ENCODE measurements at regions not wholly inside any gene's neighbourhood (a gene's known extent, or its start where the extent isn't known, plus 50 kb on each side); places are given as distances from the start of the nearest gene placed in this dataset.

GRCh38 chr4:117823388-117823787 is 210.9 kb upstream of the NDST3 start:
- WGBS, 2 donors (ENCODE audit: low coverage in 1 of 2) = 44 to 62% methylated on average over 3 of the region's 3 CpGs

GRCh38 chr4:117825600-117825999 is 208.7 kb upstream of the NDST3 start:
- H3K27me3 ChIP-seq = no peaks in the 10 kb centered on the region
- TF ChIP-seq POLR2AphosphoS5 (IDR thresholded peaks at IDR 0.05) (no peak), EP300 (IDR thresholded peaks at IDR 0.05; ENCODE audit: low read depth) (no peak), POLR2A (IDR thresholded peaks at IDR 0.05) (no peak), CTCF (IDR thresholded peaks at IDR 0.05) (no peak)
- H3K9me3 ChIP-seq = no peaks in the 10 kb centered on the region
- no peak overlapping the region for H3K27ac ChIP-seq
- H3K4me1 ChIP-seq = no peaks in the 10 kb centered on the region
- WGBS, 2 donors (ENCODE audit: low coverage in 1 of 2) = 55 to 56% methylated on average over 1 of the region's 1 CpG
- in situ Hi-C loops (cut with MboI; ENCODE audit: low pct_ligation_motif_present in 1 of 4, low pct_unique_long_range_greater_than_20kb in 1 of 4, low sequenced_read_pairs in 3 of 4) = no loop called here
- no peak for DNase-seq
- intact Hi-C loops (cut with DNase I; ENCODE audit: low total_unique reads) = no loop called here
- H3K36me3 ChIP-seq = no peaks in the 10 kb centered on the region
- H3K4me3 ChIP-seq = no peak overlapping the region

More at GRCh38 chr4:117823388-117823787, 210.9 kb upstream of the NDST3 start:
- intact Hi-C loops (cut with DNase I; ENCODE audit: low total_unique reads) (no loop called here), in situ Hi-C loops (cut with MboI; ENCODE audit: low pct_ligation_motif_present in 1 of 4, low pct_unique_long_range_greater_than_20kb in 1 of 4, low sequenced_read_pairs in 3 of 4) (no loop called here)
- Histone ChIP-seq H3K9me3 (no peaks in the 10 kb centered on the region), H3K4me1 (no peaks in the 10 kb centered on the region), H3K36me3 (no peaks in the 10 kb centered on the region), H3K4me3 (no peak overlapping the region), H3K27me3 (no peaks in the 10 kb centered on the region), H3K27ac (no peak overlapping the region)
- no peak for DNase-seq
- no peak for TF ChIP-seq EP300 (IDR thresholded peaks at IDR 0.05; ENCODE audit: low read depth)
- no peak for TF ChIP-seq POLR2AphosphoS5 (IDR thresholded peaks at IDR 0.05)
- no peak for TF ChIP-seq CTCF (IDR thresholded peaks at IDR 0.05)
- no peak for TF ChIP-seq POLR2A (IDR thresholded peaks at IDR 0.05)

- in situ Hi-C loops (cut with MboI; ENCODE audit: low pct_ligation_motif_present in 1 of 4, low pct_unique_long_range_greater_than_20kb in 1 of 4, low sequenced_read_pairs in 3 of 4) (no loop called here), intact Hi-C loops (cut with DNase I; ENCODE audit: low total_unique reads) (no loop called here)
- TF ChIP-seq POLR2AphosphoS5 (IDR thresholded peaks at IDR 0.05) (no peak), EP300 (IDR thresholded peaks at IDR 0.05; ENCODE audit: low read depth) (no peak), CTCF (IDR thresholded peaks at IDR 0.05) (no peak), POLR2A (IDR thresholded peaks at IDR 0.05) (no peak)
- Histone ChIP-seq H3K27me3 (no peaks in the 10 kb centered on the region), H3K27ac (no peak overlapping the region), H3K36me3 (no peaks in the 10 kb centered on the region), H3K4me3 (no peak overlapping the region), H3K4me1 (no peaks in the 10 kb centered on the region), H3K9me3 (no peaks in the 10 kb centered on the region)
- WGBS, 2 donors (ENCODE audit: low coverage in 1 of 2) = 0 to 85% methylated on average over 1 to 10 of the region's 10 CpGs
- DNase-seq = no peak
Measured at GRCh38 chr4:117831060-117831683, 203.1 kb upstream of the NDST3 start.

- TF ChIP-seq CTCF (IDR thresholded peaks at IDR 0.05) = no peak
- no peak for TF ChIP-seq EP300 (IDR thresholded peaks at IDR 0.05; ENCODE audit: low read depth)
- no peak for TF ChIP-seq POLR2A (IDR thresholded peaks at IDR 0.05)
- TF ChIP-seq POLR2AphosphoS5 (IDR thresholded peaks at IDR 0.05) = no peak
- no peak overlapping the region for H3K27ac ChIP-seq
- in situ Hi-C loops (cut with MboI; ENCODE audit: low pct_ligation_motif_present in 1 of 4, low pct_unique_long_range_greater_than_20kb in 1 of 4, low sequenced_read_pairs in 3 of 4) = no loop called here
- intact Hi-C loops (cut with DNase I; ENCODE audit: low total_unique reads) = no loop called here
- no peak for DNase-seq
- no peak overlapping the region for H3K4me3 ChIP-seq
- H3K27me3 ChIP-seq = no peaks in the 10 kb centered on the region
- no peaks in the 10 kb centered on the region for H3K4me1 ChIP-seq
- H3K9me3 ChIP-seq = no peaks in the 10 kb centered on the region
- WGBS, 2 donors (ENCODE audit: low coverage in 1 of 2) = 95% methylated on average over 10 of the region's 10 CpGs; no CpG with 5 or more reads in 1 of the 2 donors
- no peaks in the 10 kb centered on the region for H3K36me3 ChIP-seq
Measured at GRCh38 chr4:117835566-117835965, 198.7 kb upstream of the NDST3 start.

All from transverse colon (tissue), 4 donors.